ENCODE measurements at regions not wholly inside any gene's neighbourhood (a gene's known extent, or its start where the extent isn't known, plus 50 kb on each side); places are given as distances from the start of the nearest gene placed in this dataset.
"Not testable (repeated sequence)": the region's sequence is repeated elsewhere in the genome, so short reads cannot be mapped to it uniquely, and the experiment has no call there.

GRCh38 chr3:16070707-16071106, 103.8 kb upstream of the GALNT15 start:
- H3K36me3 Mint-ChIP-seq, result no peaks in the 10 kb centered on the region
- H3K4me3 Mint-ChIP-seq, result no peak overlapping the region
- peaks cover 22% of the 10 kb centered on the region for H3K4me1 Mint-ChIP-seq (ENCODE audit: unreplicated experiment)
- no peak for TF ChIP-seq CTCF (conservative IDR thresholded peaks at IDR 0.05)
- H3K27ac Mint-ChIP-seq, result no peak overlapping the region
- H3K27me3 Mint-ChIP-seq, result peaks cover 3% of the 10 kb centered on the region
- peaks cover 5% of the 10 kb centered on the region for H3K9me3 Mint-ChIP-seq
- DNase-seq (ENCODE audit: extremely low spot score, unreplicated experiment), result no peak

DNA sequence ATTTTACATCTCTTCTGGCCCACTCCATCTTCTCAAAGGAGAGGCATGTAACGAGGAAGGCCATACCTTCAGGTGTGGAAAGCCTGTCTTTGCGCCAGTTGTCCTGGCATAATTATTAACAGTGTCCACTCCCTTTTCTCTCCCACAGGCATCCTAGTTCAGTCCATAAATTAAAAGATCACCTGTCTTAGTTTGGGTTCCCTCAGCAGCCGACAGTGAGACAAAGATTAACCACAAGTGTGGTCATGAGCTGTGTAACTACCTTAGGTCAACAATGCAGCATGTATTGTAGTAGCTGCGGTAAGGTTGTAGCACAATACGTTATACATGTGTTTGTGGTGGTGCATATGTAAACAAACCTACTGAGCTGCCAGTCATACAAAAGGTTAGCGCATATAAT, 103.3 kb upstream of the GALNT15 start:
- no peak for DNase-seq (ENCODE audit: extremely low spot score, unreplicated experiment)
- H3K9me3 Mint-ChIP-seq, result peaks cover 5% of the 10 kb centered on the region
- H3K27me3 Mint-ChIP-seq, result peaks cover 3% of the 10 kb centered on the region
- no peak overlapping the region for H3K4me3 Mint-ChIP-seq
- no peak for TF ChIP-seq CTCF (conservative IDR thresholded peaks at IDR 0.05)
- H3K27ac Mint-ChIP-seq, result no peak overlapping the region
- H3K36me3 Mint-ChIP-seq, result no peaks in the 10 kb centered on the region
- peaks cover 22% of the 10 kb centered on the region for H3K4me1 Mint-ChIP-seq (ENCODE audit: unreplicated experiment)

DNA sequence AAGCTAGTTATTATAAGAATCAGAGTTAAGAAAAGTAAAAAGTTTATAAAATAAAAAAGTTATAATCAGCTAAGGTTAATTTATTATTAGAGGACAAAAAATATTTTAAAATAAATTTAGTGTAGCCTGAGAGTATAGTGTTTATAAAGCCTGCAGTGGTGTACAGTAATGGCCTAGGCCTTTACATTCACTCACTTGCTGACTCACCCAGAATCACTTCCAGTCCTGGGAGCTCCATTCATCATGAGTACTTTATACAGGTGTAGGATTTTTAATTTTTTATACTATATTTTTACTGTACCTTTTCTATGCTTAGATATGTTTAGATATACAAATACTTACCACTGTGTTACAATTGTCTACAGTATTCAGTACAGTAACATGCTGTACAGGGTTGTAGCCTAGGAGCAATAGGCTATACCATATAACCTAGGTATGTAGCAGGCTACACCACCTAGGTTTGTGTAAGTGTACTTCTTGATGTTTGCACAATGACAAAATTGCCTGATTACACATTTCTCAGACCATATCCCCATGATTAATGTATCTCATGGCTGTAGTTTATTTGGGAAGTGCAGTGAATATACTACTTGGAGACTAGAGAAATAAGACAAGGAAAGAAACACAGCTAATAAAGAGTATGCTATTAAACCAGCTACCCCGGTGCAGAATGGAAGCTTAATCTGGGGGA, 101.9 kb upstream of the GALNT15 start:
- Mint-ChIP-seq H3K27ac (no peak overlapping the region), H3K9me3 (peaks cover 5% of the 10 kb centered on the region), H3K36me3 (no peaks in the 10 kb centered on the region), H3K27me3 (peaks cover 3% of the 10 kb centered on the region), H3K4me3 (no peak overlapping the region), H3K4me1 (ENCODE audit: unreplicated experiment) (peaks cover 15% of the 10 kb centered on the region)
- TF ChIP-seq CTCF (conservative IDR thresholded peaks at IDR 0.05), result no peak
- no peak for DNase-seq (ENCODE audit: extremely low spot score, unreplicated experiment)

DNA sequence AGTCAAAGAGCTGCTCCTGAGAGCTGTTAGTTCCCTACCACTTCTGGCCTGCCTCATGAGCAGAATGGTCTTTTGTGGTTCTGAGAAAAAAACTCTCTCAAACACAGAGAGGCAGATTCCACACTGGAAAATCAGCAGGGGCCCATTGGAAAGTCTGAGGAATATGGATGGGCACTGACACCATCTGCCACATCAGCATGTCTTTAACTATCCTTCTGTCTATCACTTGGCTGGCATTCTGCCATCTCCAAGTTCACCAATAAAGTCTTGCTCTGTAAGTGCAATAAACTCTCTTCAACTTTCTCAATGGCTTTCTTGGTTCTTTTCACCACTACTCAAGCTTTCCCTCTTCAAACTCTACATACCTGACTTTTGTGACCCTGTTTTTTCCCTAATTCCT, 101.3 kb upstream of the GALNT15 start:
- no peak overlapping the region for H3K27ac Mint-ChIP-seq
- DNase-seq (ENCODE audit: extremely low spot score, unreplicated experiment), result no peak
- H3K4me1 Mint-ChIP-seq (ENCODE audit: unreplicated experiment), result peaks cover 9% of the 10 kb centered on the region
- H3K27me3 Mint-ChIP-seq, result peaks cover 3% of the 10 kb centered on the region
- TF ChIP-seq CTCF (conservative IDR thresholded peaks at IDR 0.05), result no peak
- H3K36me3 Mint-ChIP-seq, result no peaks in the 10 kb centered on the region
- peaks cover 5% of the 10 kb centered on the region for H3K9me3 Mint-ChIP-seq
- H3K4me3 Mint-ChIP-seq, result no peak overlapping the region

DNA sequence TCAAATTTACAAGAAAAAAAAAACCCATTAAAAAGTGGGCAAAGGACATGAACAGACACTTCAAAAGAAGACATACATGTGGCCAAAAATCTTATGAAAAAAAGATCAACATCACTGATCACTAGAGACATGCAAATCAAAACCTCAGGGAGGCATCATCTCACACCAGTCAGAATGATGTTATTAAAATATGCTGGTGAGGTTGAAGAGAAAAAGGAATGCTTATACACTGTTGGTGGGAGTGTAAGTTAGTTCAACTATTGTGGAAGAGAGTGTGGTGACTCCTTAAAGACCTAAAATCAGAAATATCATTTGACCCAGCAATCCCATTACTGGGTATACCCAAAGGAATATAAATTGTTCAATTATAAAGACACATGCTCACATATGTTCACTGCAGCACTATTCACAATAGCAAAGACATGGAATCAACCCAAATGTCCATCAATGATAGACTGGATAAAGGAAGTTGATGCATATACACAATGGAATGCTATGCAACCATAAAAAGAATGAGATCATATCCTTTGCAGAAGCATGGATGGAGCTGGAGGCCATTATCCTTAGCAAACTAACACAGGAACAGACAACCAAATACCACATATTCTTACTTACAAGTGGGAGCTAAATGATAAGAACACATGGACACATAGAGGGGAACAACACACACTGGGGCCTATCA, 100.3 kb upstream of the GALNT15 start:
- H3K9me3 Mint-ChIP-seq; DNase-seq (ENCODE audit: extremely low spot score, unreplicated experiment); H3K36me3 Mint-ChIP-seq; H3K27me3 Mint-ChIP-seq; H3K27ac Mint-ChIP-seq; H3K4me1 Mint-ChIP-seq (ENCODE audit: unreplicated experiment); H3K4me3 Mint-ChIP-seq: not testable (repeated sequence)

DNA sequence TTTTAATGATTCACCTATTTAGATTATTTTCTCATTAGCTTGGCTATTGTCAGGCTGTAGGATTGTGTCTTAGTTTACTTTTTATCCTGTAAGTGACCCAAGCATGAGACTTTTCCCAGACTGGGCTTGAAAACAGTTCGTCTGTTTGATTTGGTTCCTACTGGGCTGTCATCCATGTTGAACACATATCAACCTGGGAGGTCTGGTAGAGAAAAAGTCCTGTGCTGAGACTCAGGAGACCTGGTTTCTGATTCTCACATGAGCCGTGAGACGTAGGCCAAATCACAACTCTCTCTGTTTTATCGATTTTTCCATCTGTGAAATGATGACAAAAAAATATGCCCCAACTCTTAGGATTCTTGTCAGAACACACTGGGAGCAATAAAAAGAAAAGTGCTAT, 98.8 kb upstream of the GALNT15 start:
- Mint-ChIP-seq H3K27me3 (peaks cover 3% of the 10 kb centered on the region), H3K4me3 (no peak overlapping the region), H3K27ac (no peak overlapping the region), H3K9me3 (no peaks in the 10 kb centered on the region), H3K4me1 (ENCODE audit: unreplicated experiment) (no peaks in the 10 kb centered on the region), H3K36me3 (no peaks in the 10 kb centered on the region)
- no peak for TF ChIP-seq CTCF (conservative IDR thresholded peaks at IDR 0.05)
- DNase-seq (ENCODE audit: extremely low spot score, unreplicated experiment), result no peak
